CD14-positive monocyte (primary cell): ENCODE measurements at regions not wholly inside any gene's neighbourhood (a gene's known extent, or its start where the extent isn't known, plus 50 kb on each side); places are given as distances from the start of the nearest gene placed in this dataset.

Source experiments
- DNase-seq, 3 donors: peaks; one replicate each; pipeline ENCODE4 v3.0.0-alpha.2; 2011 to 2022
- H2AFZ ChIP-seq: 2 replicates; pipeline ENCODE4 v1.6.0; 2012; ENCODE audit warnings: mild to moderate bottlenecking, low read depth, low read length, inconsistent platforms; ENCODE audit not compliant: insufficient read depth, poor library complexity, severe bottlenecking
- H3K27ac ChIP-seq, 2 donors: 1 replicate in 1 of 2; 2 replicates in 1 of 2; pipeline ENCODE4 v1.5.1; 2012 to 2013; ENCODE audit warnings: low read length in 2 of 2, control low read depth in 1 of 2, inconsistent platforms in 1 of 2, low read depth in 1 of 2, mild to moderate bottlenecking in 1 of 2
- H3K27me3 ChIP-seq, 2 donors: one replicate each; pipeline versions ENCODE4 v1.6.0 to v1.6.1; 2011 to 2013; ENCODE audit warnings: low read length in 2 of 2; ENCODE audit not compliant: control insufficient read depth in 2 of 2, insufficient read depth in 2 of 2
- H3K36me3 ChIP-seq, 2 donors: replicated peaks in 1 of 2; 1 replicate in 1 of 2; 2 replicates in 1 of 2; pipeline versions ENCODE4 v1.5.1 to v1.6.1; 2012 to 2013; ENCODE audit warnings: low read length in 2 of 2, control low read depth in 1 of 2, inconsistent platforms in 1 of 2, mild to moderate bottlenecking in 1 of 2; ENCODE audit not compliant: insufficient read depth in 2 of 2, control insufficient read depth in 1 of 2
- H3K4me1 ChIP-seq, 2 donors: 1 replicate in 1 of 2; 2 replicates in 1 of 2; pipeline versions ENCODE4 v1.5.1 to v1.6.1; 2012 to 2013; ENCODE audit warnings: low read length in 2 of 2, control low read depth in 1 of 2, inconsistent platforms in 1 of 2, mild to moderate bottlenecking in 1 of 2, moderate library complexity in 1 of 2; ENCODE audit not compliant: insufficient read depth in 2 of 2, control insufficient read depth in 1 of 2
- H3K4me2 ChIP-seq: replicated peaks from 2 replicates; pipeline ENCODE3; 2012; ENCODE audit warnings: low read length, moderate library complexity, mild to moderate bottlenecking; ENCODE audit not compliant: poor library complexity, severe bottlenecking; ENCODE audit errors: extremely low read depth
- H3K4me3 ChIP-seq, 3 experiments: fragments of 200-600 bp in 1 of 3; sonication (generic) in 1 of 3; replicated peaks in 1 of 3; 1 replicate in 2 of 3; 2 replicates in 1 of 3; pipeline ENCODE4 v1.5.1; 2011 to 2013; ENCODE audit warnings: low read length in 3 of 3, mild to moderate bottlenecking in 3 of 3, control low read depth in 2 of 3, low read depth in 2 of 3, inconsistent platforms in 1 of 3, moderate library complexity in 1 of 3
- H3K79me2 ChIP-seq: 2 replicates; pipeline ENCODE4 v1.6.0; 2012; ENCODE audit warnings: mild to moderate bottlenecking, control low read depth, inconsistent platforms, low read length, moderate library complexity; ENCODE audit not compliant: insufficient read depth
- H3K9ac ChIP-seq: 2 replicates; pipeline ENCODE4 v1.6.0; 2017; ENCODE audit warnings: low read length, mild to moderate bottlenecking; ENCODE audit not compliant: insufficient read depth, poor library complexity, severe bottlenecking
- H3K9me3 ChIP-seq, 2 donors: replicated peaks in 1 of 2; 1 replicate in 1 of 2; 2 replicates in 1 of 2; pipeline versions ENCODE4 v1.5.1 to v1.6.1; 2012 to 2013; ENCODE audit warnings: low read length in 2 of 2, control low read depth in 1 of 2; ENCODE audit not compliant: control insufficient read depth in 1 of 2, insufficient read depth in 1 of 2
- H4K20me1 ChIP-seq: 2 replicates; pipeline ENCODE4 v1.6.0; 2012; ENCODE audit warnings: mild to moderate bottlenecking, low read length, control low read depth, moderate library complexity; ENCODE audit not compliant: insufficient read depth
- H3K27ac Mint-ChIP-seq, 7 donors: one replicate each; pipeline ENCODE4 v1.8.0; 2020; ENCODE audit warnings: mild to moderate bottlenecking in 7 of 7, mixed read lengths in 7 of 7, moderate library complexity in 6 of 7, inconsistent platforms in 2 of 7
- H3K27me3 Mint-ChIP-seq, 3 donors: one replicate each; pipeline ENCODE4 v1.8.0; 2021 to 2022; ENCODE audit warnings: low read depth in 3 of 3, mild to moderate bottlenecking in 3 of 3, mixed read lengths in 3 of 3, moderate library complexity in 3 of 3, inconsistent platforms in 1 of 3
- H3K36me3 Mint-ChIP-seq, 2 donors: one replicate each; pipeline ENCODE4 v1.8.0; 2020; ENCODE audit warnings: mixed read lengths in 2 of 2, inconsistent platforms in 1 of 2, mild to moderate bottlenecking in 1 of 2
- H3K4me1 Mint-ChIP-seq: one replicate; pipeline ENCODE4 v1.8.0; 2020; ENCODE audit warnings: mild to moderate bottlenecking, mixed read lengths
- H3K4me3 Mint-ChIP-seq, 2 donors: one replicate each; pipeline ENCODE4 v1.8.0; 2020; ENCODE audit warnings: mild to moderate bottlenecking in 2 of 2, mixed read lengths in 2 of 2, moderate library complexity in 1 of 2
- H3K9me3 Mint-ChIP-seq, 7 donors: one replicate each; pipeline ENCODE4 v1.8.0; 2020 to 2022; ENCODE audit warnings: mixed read lengths in 7 of 7, mild to moderate bottlenecking in 6 of 7, moderate library complexity in 6 of 7, inconsistent platforms in 2 of 7
- WGBS: methylation state at CpG from one replicate; pipeline ENCODE4 v1.1.5; 2013; ENCODE audit warnings: missing lambda C conversion rate; ENCODE audit not compliant: insufficient coverage; 5-methylcytosine and 5-hydroxymethylcytosine counted together
- intact Hi-C, 2 donors: fragments of 100-400 bp; cut with micrococcal nuclease; formaldehyde crosslinking; loops; one replicate each; pipeline versions ENCODE4 v1.15.0 to v1.15.1; 2023
- TF ChIP-seq, protein P1 (sequence below): fragments of 200-600 bp; IDR thresholded peaks from one replicate; pipeline ENCODE4 v1.8.0; 2022; ENCODE audit warnings: antibody characterized with exemption, mild to moderate bottlenecking

DNA sequence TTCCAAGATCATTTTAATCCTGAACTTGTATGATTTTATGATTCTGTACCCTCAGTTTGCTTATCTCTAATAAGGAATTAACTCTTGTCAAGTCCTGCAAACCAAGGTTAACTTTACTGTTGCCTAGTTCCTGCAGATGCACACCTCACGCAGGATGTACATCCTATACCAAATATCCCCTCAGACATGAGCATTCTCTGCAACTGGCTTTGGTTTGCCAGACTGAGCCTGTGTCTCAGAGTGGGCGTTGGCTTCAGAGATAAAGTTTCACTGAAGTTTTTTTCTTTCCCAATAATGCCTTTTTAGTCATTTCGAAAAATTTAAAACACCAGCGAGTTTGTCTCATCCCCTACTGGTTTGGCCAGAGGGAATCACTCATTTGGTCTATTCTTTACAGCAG, 173.9 kb downstream of the NR2F2 start:
- WGBS = 76% methylated on average over 4 of the region's 4 CpGs

GRCh38 chr15:96505014-96505413, 174.5 kb downstream of the NR2F2 start:
- H3K27ac ChIP-seq = no peak overlapping the region
- DNase-seq = no peak
- TF ChIP-seq, protein P1, sequence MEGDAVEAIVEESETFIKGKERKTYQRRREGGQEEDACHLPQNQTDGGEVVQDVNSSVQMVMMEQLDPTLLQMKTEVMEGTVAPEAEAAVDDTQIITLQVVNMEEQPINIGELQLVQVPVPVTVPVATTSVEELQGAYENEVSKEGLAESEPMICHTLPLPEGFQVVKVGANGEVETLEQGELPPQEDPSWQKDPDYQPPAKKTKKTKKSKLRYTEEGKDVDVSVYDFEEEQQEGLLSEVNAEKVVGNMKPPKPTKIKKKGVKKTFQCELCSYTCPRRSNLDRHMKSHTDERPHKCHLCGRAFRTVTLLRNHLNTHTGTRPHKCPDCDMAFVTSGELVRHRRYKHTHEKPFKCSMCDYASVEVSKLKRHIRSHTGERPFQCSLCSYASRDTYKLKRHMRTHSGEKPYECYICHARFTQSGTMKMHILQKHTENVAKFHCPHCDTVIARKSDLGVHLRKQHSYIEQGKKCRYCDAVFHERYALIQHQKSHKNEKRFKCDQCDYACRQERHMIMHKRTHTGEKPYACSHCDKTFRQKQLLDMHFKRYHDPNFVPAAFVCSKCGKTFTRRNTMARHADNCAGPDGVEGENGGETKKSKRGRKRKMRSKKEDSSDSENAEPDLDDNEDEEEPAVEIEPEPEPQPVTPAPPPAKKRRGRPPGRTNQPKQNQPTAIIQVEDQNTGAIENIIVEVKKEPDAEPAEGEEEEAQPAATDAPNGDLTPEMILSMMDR = no peak
- H3K9me3 ChIP-seq = no peaks in the 10 kb centered on the region
- H3K36me3 ChIP-seq = no peaks in the 10 kb centered on the region
- no CpG with 5 or more reads among the region's 4 CpGs for WGBS
- peak overlapping the region in 1 of 7 donors; percentile 28 for H3K27ac Mint-ChIP-seq
- H3K79me2 ChIP-seq = no peaks in the 10 kb centered on the region
- no peaks in the 10 kb centered on the region for H4K20me1 ChIP-seq
- no peaks in the 10 kb centered on the region for H3K27me3 ChIP-seq
- H3K9me3 Mint-ChIP-seq = peaks cover 0 to 7% (median 5%) of the 10 kb centered on the region in 7 donors
- H3K4me3 Mint-ChIP-seq = no peak overlapping the region
- H3K36me3 Mint-ChIP-seq = no peaks in the 10 kb centered on the region
- no peak overlapping the region for H2AFZ ChIP-seq
- no peak overlapping the region for H3K4me2 ChIP-seq
- peaks cover 0 to 7% (median 2%) of the 10 kb centered on the region in 3 donors for H3K27me3 Mint-ChIP-seq
- no peak overlapping the region for H3K9ac ChIP-seq
- H3K4me3 ChIP-seq = no peak overlapping the region
- H3K4me1 Mint-ChIP-seq = peaks cover 8% of the 10 kb centered on the region
- H3K4me1 ChIP-seq = no peaks in the 10 kb centered on the region
- intact Hi-C loops = no loop called here

More for the DNA sequence above, 173.9 kb downstream of the NR2F2 start:
- H3K9me3 Mint-ChIP-seq = peaks cover 0 to 7% (median 5%) of the 10 kb centered on the region in 7 donors
- no peak overlapping the region for H3K9ac ChIP-seq
- DNase-seq = no peak
- H3K4me1 ChIP-seq = no peaks in the 10 kb centered on the region
- no peak overlapping the region for H2AFZ ChIP-seq
- no peak overlapping the region for H3K27ac ChIP-seq
- H3K27me3 Mint-ChIP-seq = peaks cover 0 to 6% (median 2%) of the 10 kb centered on the region in 3 donors
- intact Hi-C loops = no loop called here
- H3K36me3 ChIP-seq = no peaks in the 10 kb centered on the region
- no peaks in the 10 kb centered on the region for H3K9me3 ChIP-seq
- no peaks in the 10 kb centered on the region for H3K27me3 ChIP-seq
- H3K36me3 Mint-ChIP-seq = no peaks in the 10 kb centered on the region
- H3K27ac Mint-ChIP-seq = no peak overlapping the region
- H3K4me2 ChIP-seq = no peak overlapping the region
- H3K4me1 Mint-ChIP-seq = peaks cover 8% of the 10 kb centered on the region
- no peak overlapping the region for H3K4me3 ChIP-seq
- H4K20me1 ChIP-seq = no peaks in the 10 kb centered on the region
- no peaks in the 10 kb centered on the region for H3K79me2 ChIP-seq
- no peak overlapping the region for H3K4me3 Mint-ChIP-seq
- TF ChIP-seq, protein P1 = no peak
